ENCODE measurements at regions not wholly inside any gene's neighbourhood (a gene's known extent, or its start where the extent isn't known, plus 50 kb on each side); places are given as distances from the start of the nearest gene placed in this dataset.

- peaks cover 0 to 5% (median 0%) of the 10 kb centered on the region in 9 donors for H3K27me3 ChIP-seq
- H3K36me3 ChIP-seq, result no peaks in the 10 kb centered on the region
- WGBS, 4 donors, result 67 to 76% (median 73%) methylated on average over 2 of the region's 2 CpGs
- no peaks in the 10 kb centered on the region for H3K9me3 ChIP-seq
- DNase-seq, result no peak
- no peak for ATAC-seq
- intact Hi-C loops (cut with DNase I), result no loop called here
- H3K4me3 ChIP-seq, result no peak overlapping the region
- no peaks in the 10 kb centered on the region for H3K4me1 ChIP-seq
- TF ChIP-seq, protein P1, sequence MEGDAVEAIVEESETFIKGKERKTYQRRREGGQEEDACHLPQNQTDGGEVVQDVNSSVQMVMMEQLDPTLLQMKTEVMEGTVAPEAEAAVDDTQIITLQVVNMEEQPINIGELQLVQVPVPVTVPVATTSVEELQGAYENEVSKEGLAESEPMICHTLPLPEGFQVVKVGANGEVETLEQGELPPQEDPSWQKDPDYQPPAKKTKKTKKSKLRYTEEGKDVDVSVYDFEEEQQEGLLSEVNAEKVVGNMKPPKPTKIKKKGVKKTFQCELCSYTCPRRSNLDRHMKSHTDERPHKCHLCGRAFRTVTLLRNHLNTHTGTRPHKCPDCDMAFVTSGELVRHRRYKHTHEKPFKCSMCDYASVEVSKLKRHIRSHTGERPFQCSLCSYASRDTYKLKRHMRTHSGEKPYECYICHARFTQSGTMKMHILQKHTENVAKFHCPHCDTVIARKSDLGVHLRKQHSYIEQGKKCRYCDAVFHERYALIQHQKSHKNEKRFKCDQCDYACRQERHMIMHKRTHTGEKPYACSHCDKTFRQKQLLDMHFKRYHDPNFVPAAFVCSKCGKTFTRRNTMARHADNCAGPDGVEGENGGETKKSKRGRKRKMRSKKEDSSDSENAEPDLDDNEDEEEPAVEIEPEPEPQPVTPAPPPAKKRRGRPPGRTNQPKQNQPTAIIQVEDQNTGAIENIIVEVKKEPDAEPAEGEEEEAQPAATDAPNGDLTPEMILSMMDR (IDR thresholded peaks at IDR 0.05), result no peak
- TF ChIP-seq POLR2A (IDR thresholded peaks at IDR 0.05), result no peak
- H3K27ac ChIP-seq, result no peak overlapping the region
These were observed 142.3 kb upstream of the HTR2A start for GRCh38 chr13:47039106-47039505.

GRCh38 chr13:47038188-47038587 lies 141.3 kb upstream of the HTR2A start:
- Histone ChIP-seq H3K27ac (no peak overlapping the region), H3K27me3 (peaks cover 0 to 5% (median 0%) of the 10 kb centered on the region in 9 donors), H3K4me1 (peaks cover 0 to under 1% (median 0%) of the 10 kb centered on the region in 12 donors), H3K36me3 (no peaks in the 10 kb centered on the region), H3K9me3 (no peaks in the 10 kb centered on the region), H3K4me3 (no peak overlapping the region)
- ATAC-seq (no peak), DNase-seq (no peak)
- TF ChIP-seq POLR2A (IDR thresholded peaks at IDR 0.05), result no peak
- TF ChIP-seq, protein P1 (IDR thresholded peaks at IDR 0.05), result no peak
- intact Hi-C loops (cut with DNase I), result no loop called here
- 87 to 94% (median 94%) methylated on average over 1 of the region's 1 CpG for WGBS, 4 donors

- intact Hi-C loops (cut with DNase I), result no loop called here
- Histone ChIP-seq H3K4me1 (peaks cover 0 to 5% (median 0%) of the 10 kb centered on the region in 12 donors), H3K36me3 (no peaks in the 10 kb centered on the region), H3K27ac (no peak overlapping the region), H3K27me3 (peaks cover 0 to 5% (median 0%) of the 10 kb centered on the region in 9 donors), H3K9me3 (no peaks in the 10 kb centered on the region), H3K4me3 (no peak overlapping the region)
- no peak for DNase-seq
- ATAC-seq, result no peak
- WGBS, 4 donors, result 61 to 70% (median 66%) methylated on average over 5 of the region's 5 CpGs
- TF ChIP-seq, protein P1 (IDR thresholded peaks at IDR 0.05), result no peak
- no peak for TF ChIP-seq POLR2A (IDR thresholded peaks at IDR 0.05)
These were observed 139.6 kb upstream of the HTR2A start for GRCh38 chr13:47036294-47037008.

- Histone ChIP-seq H3K4me3 (peak overlapping the region in 2 of 12 donors; percentile 14 to 29), H3K27ac (no peak overlapping the region), H3K9me3 (no peaks in the 10 kb centered on the region), H3K27me3 (no peaks in the 10 kb centered on the region), H3K4me1 (peaks cover 0 to 5% (median 0%) of the 10 kb centered on the region in 12 donors), H3K36me3 (no peaks in the 10 kb centered on the region)
- ATAC-seq, result peak in 1 of 4 donors; percentile 53
- no peak for TF ChIP-seq POLR2A (IDR thresholded peaks at IDR 0.05)
- TF ChIP-seq, protein P1 (IDR thresholded peaks at IDR 0.05), result no peak
- 35 to 49% (median 43%) methylated on average over 2 of the region's 2 CpGs for WGBS, 4 donors
- intact Hi-C loops (cut with DNase I), result no loop called here
- DNase-seq, result no peak
These were observed 136.4 kb upstream of the HTR2A start for GRCh38 chr13:47033216-47033615.

Data from heart left ventricle (tissue), 16 donors.